ENCODE measurements at regions not wholly inside any gene's neighbourhood (a gene's known extent, or its start where the extent isn't known, plus 50 kb on each side); places are given as distances from the start of the nearest gene placed in this dataset.
"Not testable (repeated sequence)": the region's sequence is repeated elsewhere in the genome, so short reads cannot be mapped to it uniquely, and the experiment has no call there.

DNA sequence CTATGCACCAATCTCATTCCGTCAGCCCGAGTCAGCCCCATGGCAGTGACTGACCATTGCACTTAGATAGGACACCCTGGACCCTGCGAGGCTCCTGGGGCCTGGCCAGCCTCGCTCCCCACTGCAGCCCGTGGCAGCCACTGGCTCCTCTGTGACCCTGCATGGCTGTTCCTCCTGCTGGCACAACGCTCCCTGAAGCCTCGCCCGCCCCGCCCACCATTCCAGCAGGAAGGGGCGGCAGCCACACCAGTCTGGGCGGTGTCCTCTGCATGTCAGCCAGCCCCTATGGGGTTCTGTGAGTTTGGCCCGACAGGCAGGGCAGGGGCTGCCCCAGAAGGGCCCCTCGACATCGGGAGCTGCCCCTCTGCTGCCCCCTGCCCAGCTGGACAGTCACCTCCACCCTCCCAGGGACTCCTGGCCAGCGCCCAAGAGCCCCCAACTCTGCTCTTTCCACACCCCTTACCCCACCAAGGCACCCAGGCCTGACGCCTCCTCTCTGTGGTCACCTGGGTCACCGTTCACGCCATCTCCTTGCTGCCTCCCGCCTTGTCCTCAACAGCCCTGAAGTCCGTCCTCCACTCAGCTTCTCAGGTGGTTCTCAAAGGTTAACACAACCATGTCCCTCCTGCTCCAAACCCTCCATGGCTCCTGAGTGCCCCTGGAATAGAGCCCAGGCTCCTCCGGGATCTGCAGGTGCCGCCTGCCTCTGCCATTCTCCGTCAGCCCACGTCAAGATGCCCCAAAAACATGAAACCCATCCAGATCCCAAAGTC is 103.5 kb downstream of the MICALL2 start:
- H3K9me3 ChIP-seq (replicated peaks): no peaks in the 10 kb centered on the region
- intact Hi-C loops (cut with micrococcal nuclease): no loop called here
- H3K27me3 ChIP-seq (ENCODE audit: low read depth): peaks cover 76% of the 10 kb centered on the region
- no peak overlapping the region for H3K27ac ChIP-seq (replicated peaks)
- H3K4me1 ChIP-seq: no peaks in the 10 kb centered on the region
- H3K36me3 ChIP-seq: no peaks in the 10 kb centered on the region
- DNase-seq: no peak
- H3K4me3 ChIP-seq: no peak overlapping the region
- TF ChIP-seq, protein P1, sequence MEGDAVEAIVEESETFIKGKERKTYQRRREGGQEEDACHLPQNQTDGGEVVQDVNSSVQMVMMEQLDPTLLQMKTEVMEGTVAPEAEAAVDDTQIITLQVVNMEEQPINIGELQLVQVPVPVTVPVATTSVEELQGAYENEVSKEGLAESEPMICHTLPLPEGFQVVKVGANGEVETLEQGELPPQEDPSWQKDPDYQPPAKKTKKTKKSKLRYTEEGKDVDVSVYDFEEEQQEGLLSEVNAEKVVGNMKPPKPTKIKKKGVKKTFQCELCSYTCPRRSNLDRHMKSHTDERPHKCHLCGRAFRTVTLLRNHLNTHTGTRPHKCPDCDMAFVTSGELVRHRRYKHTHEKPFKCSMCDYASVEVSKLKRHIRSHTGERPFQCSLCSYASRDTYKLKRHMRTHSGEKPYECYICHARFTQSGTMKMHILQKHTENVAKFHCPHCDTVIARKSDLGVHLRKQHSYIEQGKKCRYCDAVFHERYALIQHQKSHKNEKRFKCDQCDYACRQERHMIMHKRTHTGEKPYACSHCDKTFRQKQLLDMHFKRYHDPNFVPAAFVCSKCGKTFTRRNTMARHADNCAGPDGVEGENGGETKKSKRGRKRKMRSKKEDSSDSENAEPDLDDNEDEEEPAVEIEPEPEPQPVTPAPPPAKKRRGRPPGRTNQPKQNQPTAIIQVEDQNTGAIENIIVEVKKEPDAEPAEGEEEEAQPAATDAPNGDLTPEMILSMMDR (IDR thresholded peaks at IDR 0.05; ENCODE audit: borderline replicate concordance): no peak

DNA sequence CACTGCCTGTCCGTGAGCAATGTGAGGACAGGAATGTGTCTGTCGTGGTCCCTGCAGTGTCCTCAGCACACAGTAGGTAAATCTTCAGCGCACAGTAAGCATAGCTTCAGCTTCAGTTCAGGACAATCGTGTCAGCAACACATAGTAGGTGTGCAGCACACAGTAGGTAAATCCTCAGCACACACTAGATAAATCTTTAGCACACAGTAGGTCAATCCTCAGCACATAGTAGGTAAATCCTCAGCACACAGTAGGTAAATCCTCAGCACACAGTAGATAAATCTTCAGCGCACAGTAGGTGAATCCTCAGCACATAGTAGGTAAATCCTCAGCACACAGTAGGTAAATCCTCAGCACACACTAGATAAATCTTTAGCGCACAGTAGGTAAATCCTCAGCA is 102.4 kb downstream of the MICALL2 start:
- H3K27me3 ChIP-seq (ENCODE audit: low read depth): peaks cover 71% of the 10 kb centered on the region
- H3K27ac ChIP-seq (replicated peaks); intact Hi-C loops (cut with micrococcal nuclease); H3K36me3 ChIP-seq; H3K4me1 ChIP-seq; H3K9me3 ChIP-seq (replicated peaks); H3K4me3 ChIP-seq; DNase-seq: not testable (repeated sequence)

DNA sequence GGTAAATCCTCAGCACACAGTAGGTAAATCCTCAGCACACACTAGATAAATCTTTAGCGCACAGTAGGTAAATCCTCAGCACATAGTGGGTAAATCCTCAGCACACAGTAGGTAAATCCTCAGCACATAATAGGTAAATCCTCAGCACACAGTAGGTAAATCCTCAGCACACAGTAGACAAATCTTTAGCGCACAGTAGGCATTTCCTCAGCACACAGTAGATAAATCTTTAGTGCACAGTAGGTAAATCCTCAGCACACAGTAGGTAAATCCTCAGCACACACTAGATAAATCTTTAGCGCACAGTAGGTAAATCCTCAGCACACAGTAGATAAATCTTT is 102.0 kb downstream of the MICALL2 start:
- intact Hi-C loops (cut with micrococcal nuclease); H3K4me1 ChIP-seq; H3K4me3 ChIP-seq; H3K36me3 ChIP-seq; H3K27ac ChIP-seq (replicated peaks); DNase-seq; H3K9me3 ChIP-seq (replicated peaks): not testable (repeated sequence)
- peaks cover 68% of the 10 kb centered on the region for H3K27me3 ChIP-seq (ENCODE audit: low read depth)

DNA sequence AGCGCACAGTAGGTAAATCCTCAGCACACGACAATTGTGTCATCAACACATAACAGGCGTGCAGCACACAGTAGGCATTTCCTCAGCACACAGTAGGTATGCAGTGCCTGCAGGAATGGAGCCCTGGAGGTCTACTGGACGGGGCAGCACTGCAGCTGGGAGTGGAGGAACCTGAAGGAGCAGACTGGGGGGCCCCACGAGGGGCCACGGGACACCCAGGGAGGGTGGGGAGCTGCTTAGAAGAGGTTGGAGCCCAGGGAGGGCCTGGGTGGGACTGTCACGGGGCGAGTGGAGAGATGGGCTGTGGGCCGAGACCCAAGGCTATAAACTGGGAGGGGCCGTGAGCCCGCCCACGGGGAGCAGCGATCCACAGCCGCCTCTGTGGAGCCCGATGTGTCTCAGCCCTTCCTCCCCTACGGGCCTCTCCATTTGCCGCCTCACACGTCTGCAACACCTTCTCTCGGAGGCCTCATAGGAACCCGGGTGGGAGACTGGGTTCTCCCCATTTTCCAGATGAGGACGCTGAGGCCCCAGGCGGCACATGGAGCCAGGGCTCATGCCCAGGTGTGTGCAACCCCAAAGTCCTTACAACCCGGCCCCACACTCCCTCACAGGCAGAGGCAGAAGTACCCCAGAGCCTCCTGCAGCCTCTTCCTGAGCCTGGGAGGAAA is 101.5 kb downstream of the MICALL2 start:
- TF ChIP-seq, protein P1 (IDR thresholded peaks at IDR 0.05; ENCODE audit: borderline replicate concordance): no peak
- Histone ChIP-seq H3K4me3 (no peak overlapping the region), H3K27me3 (ENCODE audit: low read depth) (peaks cover 63% of the 10 kb centered on the region), H3K27ac (replicated peaks) (no peak overlapping the region), H3K9me3 (replicated peaks) (no peaks in the 10 kb centered on the region), H3K36me3 (no peaks in the 10 kb centered on the region), H3K4me1 (no peaks in the 10 kb centered on the region)
- DNase-seq: no peak
- intact Hi-C loops (cut with micrococcal nuclease): no loop called here

DNA sequence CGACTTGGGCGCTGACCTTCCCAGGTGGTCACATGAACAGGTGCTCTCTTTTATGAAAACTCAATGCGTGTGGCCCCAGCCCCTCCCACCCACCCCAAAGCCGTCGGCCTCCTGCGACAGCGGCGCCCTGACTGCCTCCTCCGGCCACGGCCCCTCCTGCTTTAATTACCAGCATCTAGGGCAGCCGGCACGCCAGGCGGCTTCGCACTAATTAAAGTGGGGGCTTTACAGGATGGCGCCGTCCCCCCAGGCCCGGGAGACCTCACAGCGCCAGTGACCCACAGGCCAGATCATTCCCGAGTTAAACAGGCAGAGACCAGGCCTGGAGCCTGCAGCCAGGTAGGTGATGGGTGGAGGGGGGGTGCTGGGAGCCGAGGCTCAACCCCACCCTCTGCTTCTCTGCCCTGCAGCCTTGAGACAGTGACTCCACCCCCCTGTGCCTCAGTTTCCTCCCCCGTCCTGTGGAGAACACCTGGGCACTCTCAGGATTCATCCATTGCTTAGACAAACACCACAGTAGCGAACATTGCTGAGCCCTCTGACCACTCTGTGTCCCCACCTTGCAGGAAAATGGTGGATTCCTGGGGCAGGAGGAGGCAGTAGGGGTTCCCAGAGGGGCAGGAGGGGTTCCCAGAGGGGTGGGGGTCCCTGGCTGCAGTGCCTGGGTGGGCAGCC is 100.8 kb downstream of the MICALL2 start:
- TF ChIP-seq, protein P1 (IDR thresholded peaks at IDR 0.05; ENCODE audit: borderline replicate concordance): no peak
- Histone ChIP-seq H3K4me3 (no peak overlapping the region), H3K4me1 (no peaks in the 10 kb centered on the region), H3K9me3 (replicated peaks) (no peaks in the 10 kb centered on the region), H3K27me3 (ENCODE audit: low read depth) (peaks cover 63% of the 10 kb centered on the region), H3K36me3 (no peaks in the 10 kb centered on the region), H3K27ac (replicated peaks) (no peak overlapping the region)
- intact Hi-C loops (cut with micrococcal nuclease): no loop called here
- no peak for DNase-seq

DNA sequence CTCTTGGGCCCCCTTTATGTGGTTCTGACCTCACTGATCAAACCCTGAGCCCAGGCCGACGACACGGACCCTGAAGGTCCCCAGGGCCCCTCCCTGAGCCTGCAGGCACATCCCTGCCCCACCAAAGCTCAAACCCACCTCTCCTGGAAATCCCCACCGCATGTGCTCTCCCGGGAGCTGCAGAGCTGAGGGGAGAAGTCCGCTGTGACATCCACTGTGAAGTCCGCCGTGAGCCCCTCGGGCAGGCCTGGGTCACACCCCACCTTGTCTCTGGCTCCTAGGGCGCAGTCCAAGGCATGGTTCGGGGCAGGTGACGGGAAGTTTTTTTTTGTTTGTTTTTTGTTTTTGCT is 100.2 kb downstream of the MICALL2 start:
- Histone ChIP-seq H3K4me3 (no peak overlapping the region), H3K36me3 (no peaks in the 10 kb centered on the region), H3K9me3 (replicated peaks) (peaks cover under 1% of the 10 kb centered on the region), H3K4me1 (no peaks in the 10 kb centered on the region), H3K27ac (replicated peaks) (no peak overlapping the region), H3K27me3 (ENCODE audit: low read depth) (peaks cover 63% of the 10 kb centered on the region)
- intact Hi-C loops (cut with micrococcal nuclease): no loop called here
- TF ChIP-seq, protein P1 (IDR thresholded peaks at IDR 0.05; ENCODE audit: borderline replicate concordance): no peak
- DNase-seq: no peak
